Stimulated activated CD8-positive, alpha-beta memory T cell treated with anti-CD3 and anti-CD28 coated beads, Interleukin-12 subunit alpha, Interleukin-12 subunit beta, amount 100 ng/mL, for 4 hours (primary cell): ENCODE measurements at regions not wholly inside any gene's neighbourhood (a gene's known extent, or its start where the extent isn't known, plus 50 kb on each side); places are given as distances from the start of the nearest gene placed in this dataset.

Experiments used
- DNase-seq: peaks from one replicate; pipeline ENCODE4 v3.0.0-alpha.2; 2020; ENCODE audit warnings: low read depth

DNA sequence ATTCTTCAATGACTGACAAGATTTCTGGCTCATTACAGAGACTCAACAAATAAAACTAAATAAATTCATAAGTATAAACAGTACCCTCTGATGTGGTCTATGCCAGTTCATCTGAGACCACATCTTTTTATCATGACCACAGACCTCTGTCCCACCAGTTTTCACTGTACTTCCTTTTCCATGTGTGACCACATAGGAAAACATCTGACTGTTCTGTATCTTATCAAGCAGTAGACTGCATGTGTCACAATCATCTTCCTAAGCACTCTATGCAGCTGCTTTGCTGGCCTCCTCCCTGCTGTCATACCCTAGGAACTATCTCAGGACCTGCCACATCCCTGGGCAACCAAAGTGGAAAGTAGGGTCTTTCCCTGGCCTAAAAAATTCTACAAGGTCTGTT lies 205.0 kb upstream of the ZNF462 start:
- no peak for DNase-seq

DNA sequence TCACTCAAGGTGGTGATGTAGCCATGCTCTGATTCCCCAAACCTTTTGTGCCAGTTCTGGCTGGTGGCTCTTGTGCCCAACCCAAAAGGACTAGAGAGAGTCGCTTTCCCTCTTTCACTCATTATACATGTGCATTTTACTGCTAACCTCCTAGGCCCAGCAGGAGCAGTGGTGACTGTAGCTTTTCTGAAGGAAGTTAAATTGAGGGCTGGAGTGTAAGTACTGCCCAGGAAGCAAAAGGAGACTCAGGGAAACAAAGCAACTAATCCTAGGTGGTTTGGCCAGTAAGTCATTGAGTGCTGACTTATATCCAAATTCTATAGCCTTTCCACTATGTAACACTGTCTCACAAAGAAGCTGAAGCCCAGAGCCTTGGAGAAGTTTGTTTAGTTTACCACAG lies 194.4 kb upstream of the ZNF462 start:
- DNase-seq: no peak

DNA sequence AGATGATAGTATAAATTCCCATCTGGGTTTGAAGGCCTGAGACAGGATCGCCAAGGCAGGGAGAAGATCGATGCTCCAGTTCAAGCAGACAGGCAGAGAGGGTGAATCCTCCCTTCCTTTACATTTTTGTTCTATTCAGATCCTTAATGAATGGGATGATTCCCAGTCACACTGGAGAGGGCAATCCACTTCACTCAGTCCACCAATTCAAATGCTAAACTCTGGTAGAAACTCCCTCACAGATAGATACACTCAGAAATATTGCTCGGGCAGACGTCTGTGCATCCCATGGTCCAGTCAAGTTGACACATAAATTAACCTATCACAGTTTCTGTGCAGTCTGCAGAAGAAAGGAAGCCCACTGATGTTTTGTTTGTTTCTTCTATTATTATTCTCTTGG lies 193.1 kb upstream of the ZNF462 start:
- DNase-seq: no peak

DNA sequence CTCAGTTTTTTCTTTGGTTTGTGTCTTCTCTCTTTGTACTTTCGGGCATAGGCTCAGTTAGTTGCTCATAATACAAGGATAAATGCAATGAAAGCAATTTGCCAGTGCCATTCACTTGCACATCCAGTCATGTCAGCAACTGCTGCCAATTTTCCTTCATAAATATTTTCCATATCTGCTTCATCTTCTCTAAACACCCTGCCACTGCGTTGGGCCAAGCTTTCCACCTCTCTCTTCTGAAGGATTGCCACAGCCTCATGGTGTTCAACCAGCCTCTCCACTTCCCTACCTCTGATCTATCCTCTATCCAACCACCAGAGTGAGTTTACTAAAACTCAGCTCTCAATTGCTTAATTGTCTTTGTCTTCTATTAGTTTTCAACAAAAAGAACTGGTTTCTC lies 192.5 kb upstream of the ZNF462 start:
- no peak for DNase-seq

DNA sequence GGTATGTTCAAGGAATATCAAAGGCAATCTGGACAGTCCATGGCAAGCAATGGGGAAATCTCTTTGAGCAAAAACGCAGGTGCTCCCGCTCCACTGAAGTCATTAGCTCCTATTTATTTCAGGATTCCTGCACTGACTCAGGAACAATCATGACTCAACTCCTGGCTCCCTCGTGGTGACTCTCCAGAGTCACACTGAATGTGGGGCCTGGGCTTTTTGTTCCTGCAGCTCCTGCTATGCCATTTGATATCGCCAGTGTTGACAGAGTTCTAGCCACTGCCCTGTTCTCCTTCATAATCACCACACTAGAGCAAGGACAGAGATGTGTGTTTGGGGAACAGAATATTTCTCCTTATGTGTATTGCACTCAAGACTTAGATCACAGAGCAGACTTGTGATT lies 187.2 kb upstream of the ZNF462 start:
- DNase-seq: no peak

DNA sequence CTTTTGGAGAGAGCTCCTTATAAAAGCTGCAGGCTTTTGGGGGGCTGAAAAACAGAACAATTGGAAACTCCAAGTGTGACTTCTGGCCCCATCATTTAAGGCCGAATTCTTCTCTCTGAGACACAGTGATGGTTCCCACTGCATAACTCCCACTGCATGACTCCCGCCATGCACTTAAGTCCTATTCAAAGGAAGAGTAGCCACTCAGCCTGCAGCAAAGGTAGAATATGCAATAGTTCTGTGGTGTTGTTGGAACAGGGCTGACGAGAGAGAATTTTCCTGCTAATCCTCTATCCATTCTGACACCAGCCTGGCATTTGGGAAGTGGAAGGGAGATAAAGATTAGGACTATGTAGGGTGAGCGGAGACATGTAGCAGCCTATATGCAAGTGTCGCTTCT lies 185.6 kb upstream of the ZNF462 start:
- DNase-seq: no peak

DNA sequence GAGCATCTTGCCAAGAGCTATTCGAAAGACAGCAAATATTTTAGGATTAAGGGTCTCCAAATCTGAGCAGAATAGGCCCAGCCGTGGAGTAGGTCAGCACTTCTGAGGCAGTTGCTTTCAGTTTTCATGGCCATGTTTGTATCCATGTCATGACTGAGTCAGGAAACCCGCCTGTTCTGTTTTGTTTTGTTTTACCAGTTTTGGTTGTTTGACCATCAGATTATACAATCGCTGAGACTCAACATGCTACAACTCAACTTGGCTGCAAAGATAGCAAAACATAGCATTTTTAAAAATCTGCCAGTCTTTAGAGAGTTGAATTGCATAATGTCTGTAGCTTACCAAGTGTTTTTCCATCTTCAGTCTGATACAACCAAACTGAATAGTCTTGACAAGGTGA lies 185.1 kb upstream of the ZNF462 start:
- no peak for DNase-seq

DNA sequence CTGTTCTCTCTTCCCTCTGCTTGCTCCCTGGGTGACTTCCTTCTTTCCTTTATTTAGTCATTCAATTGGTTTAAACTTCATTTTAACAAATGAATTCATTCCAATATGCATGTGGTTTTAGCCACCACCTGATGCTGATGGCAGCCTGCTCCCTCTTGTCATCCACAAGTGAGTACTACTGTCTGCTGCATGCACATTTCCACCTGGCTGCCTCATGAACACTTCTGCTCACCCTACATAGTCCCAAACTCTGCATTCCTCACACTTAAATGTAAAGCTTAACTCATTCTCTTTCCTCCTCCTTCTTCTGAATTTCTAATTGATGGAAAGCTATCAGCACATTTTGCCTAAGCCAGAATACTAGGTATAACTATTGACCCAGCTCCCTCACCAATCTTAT lies 184.7 kb upstream of the ZNF462 start:
- DNase-seq: no peak

DNA sequence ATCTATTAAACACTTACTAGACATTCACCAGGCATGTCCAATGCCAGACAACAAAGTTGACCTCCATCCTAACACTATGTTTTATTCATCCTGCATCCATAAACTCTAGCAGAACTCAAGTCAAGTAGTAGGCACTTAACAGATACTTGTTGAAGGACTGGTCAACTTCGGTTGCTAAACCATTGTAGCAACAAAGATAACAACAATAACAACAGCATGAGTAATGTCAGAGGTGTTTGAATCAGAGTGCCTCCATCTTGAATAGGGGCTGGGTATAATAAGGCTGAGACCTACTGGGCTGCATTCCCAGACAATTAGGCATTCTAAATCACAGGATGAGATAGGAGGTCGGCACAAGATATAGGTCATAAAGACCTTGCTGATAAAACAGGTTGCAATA lies 180.5 kb upstream of the ZNF462 start:
- no peak for DNase-seq

DNA sequence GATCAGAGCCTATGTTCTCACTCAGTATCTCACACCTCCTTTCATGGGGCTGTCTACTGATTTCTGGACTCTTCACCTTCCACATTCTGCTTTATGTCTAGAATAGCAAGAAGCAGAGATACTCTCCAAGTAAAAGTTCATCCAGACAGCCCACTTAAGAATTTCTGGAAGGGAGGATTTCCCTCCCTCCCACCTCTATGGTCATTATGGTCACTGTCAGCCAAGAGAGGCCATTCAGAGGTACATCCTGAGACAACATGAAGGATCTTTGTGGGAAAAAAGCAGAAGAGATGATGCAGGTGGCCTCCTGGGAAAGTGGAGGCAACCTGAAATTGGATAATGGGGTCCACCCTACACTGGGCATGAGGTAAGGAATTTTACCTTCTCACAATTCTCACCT lies 179.5 kb upstream of the ZNF462 start:
- DNase-seq: no peak

DNA sequence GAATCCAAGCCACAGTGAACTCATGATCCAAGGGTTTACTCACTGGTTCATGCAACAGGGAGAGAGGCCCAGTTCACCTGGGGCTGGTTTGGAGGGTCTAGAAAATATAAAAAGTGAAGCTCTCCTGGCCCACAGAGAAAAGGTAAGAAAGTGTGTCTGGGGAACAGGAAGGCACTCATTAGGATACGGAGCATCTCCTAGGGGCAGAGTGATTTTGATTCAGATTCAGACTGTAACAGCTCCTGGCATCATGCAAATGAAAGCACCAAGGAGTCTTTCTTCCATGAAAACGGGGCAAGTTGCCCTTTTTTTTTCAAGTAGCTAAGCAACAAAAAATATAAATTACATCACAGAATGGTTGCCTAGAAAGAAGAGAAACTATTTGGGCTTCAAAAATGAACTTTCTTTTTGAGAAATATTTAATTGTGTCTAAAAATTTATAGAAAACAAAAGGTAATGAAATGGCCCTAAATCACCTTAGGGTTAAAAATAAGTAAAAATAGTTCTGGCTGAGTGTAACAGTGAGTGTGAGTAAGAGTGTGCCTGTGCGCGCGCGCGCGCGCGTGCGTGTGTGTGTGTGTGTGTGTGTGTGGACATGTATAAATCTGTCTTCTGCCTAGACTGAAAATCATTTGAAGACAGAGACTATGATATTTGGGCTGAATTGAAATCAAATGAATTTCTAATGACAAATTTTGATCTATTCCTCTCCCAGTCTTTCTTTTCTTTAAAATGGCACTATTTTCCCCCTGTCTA lies 177.8 kb upstream of the ZNF462 start:
- DNase-seq: no peak

DNA sequence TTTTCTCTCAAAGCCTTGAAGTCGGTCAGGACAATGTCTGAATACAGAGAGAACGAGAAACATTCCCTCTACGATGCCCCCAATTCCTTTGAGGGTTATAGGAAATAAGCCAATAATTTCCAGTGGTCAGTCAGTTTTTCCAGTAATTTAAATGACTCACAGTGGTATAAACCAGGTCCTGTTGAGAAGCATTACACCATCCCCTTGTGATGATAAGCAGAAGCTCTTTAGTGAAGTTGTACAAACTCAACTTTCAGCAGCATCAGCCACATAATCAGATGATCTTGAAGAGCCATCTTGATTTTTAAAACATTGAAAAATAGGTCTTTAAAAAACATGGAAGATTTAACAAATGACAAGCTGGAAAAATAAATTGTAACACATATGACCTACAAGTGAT lies 173.9 kb upstream of the ZNF462 start:
- no peak for DNase-seq

DNA sequence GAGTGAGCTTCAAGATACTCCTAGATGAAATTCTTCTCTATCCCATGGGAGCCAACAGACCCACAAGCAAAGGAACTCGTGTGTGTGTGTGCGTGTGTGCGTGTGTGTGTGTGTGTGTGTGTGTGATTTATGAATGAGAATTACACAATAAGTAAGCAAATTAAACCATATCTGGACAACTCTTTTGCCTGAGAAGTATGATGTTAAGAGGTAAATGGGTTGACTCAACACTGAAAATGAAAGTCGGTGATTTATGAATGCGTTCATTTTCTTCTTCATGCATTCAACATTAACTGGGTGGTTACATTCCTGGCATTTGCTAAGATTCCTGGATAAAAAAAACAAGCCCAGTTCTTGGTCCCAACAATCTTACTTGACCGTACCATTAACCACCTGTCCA lies 171.3 kb upstream of the ZNF462 start:
- no peak for DNase-seq

DNA sequence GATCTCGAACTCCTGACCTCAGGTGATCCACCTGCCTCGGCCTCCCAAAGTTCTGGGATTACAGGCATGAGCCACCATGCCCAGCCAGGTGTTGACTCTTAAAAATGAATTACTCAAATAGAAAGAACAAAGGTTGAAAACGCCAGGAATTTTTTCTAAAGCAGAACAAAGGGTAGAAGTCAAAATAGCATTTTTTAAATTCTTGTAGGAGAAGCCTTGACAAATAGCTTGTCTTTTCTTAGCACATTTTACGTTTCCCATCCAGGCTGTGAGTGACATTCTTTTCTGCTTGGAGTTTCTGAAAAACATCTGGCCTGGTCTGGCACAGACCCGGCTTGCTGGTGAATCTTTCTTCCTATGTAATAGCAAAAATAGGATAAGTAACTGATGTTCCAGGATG lies 169.4 kb upstream of the ZNF462 start:
- no peak for DNase-seq

DNA sequence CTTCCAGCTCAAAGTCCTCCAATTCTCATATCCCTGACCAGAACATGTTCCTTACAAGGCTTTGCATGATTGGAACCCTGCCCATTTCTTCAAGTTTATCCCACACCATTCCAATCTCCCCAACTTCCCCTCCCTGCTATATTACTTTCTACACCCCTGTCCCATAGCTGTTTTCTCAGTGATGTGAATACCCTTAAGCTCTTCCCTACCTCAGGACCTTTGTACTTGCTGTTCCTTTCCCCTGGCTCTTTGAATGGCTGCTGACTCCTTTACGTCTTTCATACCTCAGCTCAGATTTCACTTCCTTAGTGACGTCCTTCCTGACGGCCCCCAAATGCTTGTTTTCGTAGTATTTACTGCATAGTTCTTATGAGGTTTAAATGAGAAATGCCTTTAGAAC lies 166.2 kb upstream of the ZNF462 start:
- DNase-seq: no peak

DNA sequence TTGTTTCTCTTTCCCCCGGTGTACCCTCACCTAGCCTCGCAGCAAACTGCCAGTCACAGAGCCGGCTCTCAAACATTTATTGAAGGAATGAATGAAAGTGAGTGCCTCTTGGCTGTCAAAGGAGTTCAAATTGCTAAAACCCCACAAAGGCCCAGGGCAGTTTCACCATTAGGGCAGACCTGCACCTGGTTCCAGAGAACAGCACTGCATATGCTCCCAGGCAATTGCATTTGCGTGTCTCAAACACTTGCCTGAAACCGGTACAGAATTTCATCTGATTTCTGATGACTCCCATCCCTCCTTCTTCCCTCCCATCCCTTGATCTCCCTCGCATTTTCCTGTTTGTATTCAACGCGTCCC lies 165.6 kb upstream of the ZNF462 start:
- DNase-seq: no peak

DNA sequence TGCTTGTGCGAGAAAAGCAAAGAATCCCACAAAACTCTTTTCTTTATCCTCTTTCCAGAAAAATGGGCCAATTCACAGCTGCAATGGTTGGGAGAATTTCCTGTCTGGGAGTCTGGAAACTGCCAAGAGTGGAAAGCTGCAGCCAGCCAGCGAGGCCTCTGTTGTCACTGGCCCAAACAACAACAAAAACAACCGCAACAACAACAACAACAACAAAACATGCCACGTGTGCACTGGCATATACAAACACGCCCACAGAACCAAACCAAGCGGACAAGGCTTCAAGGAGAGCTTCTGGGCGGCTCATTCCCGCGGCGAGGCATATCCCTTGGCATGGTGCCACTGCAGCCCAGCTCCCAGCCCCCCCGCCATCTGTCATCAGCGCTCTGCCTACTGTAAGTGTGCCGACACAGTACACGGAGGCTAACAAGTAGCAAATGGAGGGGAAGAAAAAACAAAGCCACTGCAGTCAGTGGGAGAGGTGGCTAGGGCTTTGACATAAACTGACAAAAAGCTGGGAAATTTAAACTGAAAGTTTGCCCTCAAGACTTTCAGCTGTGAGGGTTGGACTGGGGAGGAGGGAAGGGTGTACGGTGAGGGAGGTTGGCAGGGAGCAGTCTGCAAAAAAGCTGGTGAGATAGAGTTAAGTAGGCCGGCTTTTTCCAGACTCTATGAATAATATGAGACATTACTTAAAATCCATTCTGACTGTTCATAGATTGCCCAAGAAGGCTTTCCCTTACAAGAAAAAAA lies 165.0 kb upstream of the ZNF462 start:
- no peak for DNase-seq

DNA sequence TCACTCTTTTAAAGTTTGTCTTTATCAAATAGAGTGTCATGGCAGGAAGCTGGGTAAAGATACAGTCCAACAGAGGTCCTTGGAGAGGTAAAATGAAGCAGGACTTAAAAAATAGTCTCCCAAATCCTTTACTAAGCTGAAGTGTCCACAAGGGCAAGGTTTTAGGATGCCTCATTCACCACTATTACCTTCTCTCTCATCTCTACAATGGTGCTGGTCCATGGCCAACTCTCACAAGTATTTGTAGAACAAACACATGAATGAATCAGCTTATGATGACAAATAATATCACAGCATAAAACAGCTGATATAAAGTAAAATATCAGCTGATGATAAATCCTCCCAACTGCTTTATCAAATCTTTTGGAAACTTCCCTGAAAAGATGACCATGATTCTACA lies 162.3 kb upstream of the ZNF462 start:
- no peak for DNase-seq

DNA sequence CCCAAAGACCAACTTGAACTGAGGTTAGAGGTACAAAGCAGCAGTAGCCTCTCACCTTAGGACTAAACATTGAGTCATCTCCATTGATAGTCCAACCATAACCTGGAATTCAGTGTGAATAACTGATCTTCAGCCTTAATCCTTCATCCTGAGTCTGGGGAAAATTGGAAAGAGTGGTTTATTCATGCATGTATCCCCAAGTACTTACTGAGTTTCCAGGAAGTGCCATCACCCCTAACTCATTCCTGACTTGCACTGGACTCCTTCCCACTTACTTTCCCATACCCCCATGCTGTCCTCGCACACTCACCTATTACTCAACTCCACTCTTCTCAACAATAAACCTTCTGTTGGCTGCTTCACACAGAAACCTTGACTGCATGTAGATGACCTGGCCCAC lies 161.4 kb upstream of the ZNF462 start:
- DNase-seq: no peak

DNA sequence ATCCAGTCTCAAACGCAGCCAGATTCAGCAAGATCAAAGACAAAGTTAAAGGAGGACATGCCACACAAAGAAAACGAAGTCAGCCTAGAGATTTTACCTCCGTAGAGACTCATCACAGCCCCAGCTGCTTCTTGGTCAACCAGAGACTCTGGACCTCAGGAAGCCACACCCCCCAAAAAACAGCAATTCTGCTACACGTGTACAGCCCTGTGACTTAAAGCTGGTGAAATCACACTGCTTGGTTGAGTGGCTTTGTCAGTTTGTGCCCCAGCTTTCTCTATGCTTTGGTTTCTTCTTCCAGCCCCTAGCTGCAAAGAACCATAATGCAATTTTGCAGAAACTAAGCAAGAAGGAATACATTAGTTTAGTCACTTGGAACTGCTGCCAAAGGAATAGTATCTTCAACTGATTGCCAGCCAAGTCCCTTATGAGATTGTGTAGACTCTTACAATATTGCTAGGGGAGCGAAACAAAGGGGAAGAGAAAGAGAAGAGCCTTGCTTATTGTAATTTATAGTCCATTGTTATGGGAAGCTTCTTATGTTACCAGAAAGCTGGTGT lies 158.8 kb upstream of the ZNF462 start:
- no peak for DNase-seq

DNA sequence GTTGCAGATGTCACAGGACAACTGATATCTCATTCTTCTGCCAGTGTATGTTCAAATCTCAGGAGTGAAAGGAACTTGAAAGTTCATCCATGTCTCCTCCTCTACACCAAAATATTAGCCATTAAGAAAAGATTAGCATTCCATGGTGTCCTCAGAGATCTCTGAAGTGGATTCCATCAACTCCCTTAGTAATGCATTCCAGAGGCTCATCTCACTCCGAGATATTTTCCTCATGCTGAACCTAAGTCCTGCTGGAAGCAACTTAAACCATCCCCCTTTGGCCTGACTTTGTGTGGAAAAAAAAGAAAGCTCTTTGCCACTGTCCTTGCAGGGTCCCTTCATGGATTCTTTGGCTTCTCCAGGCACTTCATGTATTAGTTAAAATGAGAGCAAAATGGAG lies 155.7 kb upstream of the ZNF462 start:
- DNase-seq: no peak

DNA sequence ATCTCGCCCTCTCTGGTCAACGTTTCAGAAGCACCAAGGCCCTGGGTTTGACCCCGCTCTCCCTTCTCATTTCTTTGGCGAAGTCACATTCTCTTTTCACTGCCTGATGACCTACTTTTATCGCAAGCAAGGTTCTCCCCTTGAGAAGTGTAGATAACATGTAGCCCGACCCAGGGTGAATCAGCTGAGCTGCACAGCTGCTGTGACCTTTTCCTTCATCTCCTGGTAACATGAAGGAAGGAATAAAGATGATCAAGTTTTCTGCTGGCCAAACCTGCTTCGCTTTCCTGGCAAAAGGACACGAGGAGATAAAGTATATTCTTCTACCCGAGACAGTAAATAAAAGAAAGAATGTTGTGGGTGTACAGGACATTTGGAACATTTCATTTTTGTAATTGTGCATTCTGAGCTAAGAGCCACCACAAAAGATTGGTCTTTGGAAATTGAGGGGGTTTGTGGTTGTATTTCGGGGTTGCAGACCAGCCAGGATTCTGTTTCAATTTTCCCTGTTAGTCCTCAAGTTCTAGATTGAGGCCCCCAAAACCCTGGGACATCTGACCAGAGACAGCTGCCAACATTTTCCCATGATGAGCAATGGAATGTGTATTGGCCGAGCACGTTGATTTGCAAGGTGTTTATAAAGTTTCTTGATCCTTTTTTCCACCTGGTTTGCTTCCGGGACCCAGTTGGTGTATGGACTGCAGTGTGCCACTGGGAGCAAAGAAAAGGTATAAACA lies 155.1 kb upstream of the ZNF462 start:
- no peak for DNase-seq
